HG03469 (cell line): ENCODE measurements at regions not wholly inside any gene's neighbourhood (a gene's known extent, or its start where the extent isn't known, plus 50 kb on each side); places are given as distances from the start of the nearest gene placed in this dataset.

Experiments used
- ATAC-seq: cut with Tn5 transposase; IDR thresholded peaks from one replicate; pipeline ENCODE4 v1.9.1; 2021; ENCODE audit warnings: mild to moderate bottlenecking, moderate library complexity, moderate number of reproducible peaks; ENCODE audit not compliant: unreplicated experiment

DNA sequence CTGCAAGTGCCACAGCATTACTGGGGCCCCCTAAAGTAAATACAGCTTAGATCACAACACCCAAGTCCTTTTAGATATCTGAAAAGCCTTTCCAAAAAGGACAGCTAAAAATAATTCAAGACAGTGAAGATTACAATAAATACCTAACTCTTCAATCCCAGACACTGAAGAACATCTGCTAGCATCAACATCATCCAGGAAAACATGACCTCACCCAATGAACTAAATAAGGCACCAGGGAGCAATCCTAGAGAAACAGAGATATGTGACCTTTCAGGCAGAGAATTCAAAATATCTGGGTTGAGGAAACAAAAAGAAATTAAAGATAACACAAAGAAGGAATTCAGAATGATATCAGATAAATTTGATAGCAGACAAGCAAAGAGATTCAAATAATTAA, 71.7 kb upstream of the TTC14 start:
- ATAC-seq, result no peak

DNA sequence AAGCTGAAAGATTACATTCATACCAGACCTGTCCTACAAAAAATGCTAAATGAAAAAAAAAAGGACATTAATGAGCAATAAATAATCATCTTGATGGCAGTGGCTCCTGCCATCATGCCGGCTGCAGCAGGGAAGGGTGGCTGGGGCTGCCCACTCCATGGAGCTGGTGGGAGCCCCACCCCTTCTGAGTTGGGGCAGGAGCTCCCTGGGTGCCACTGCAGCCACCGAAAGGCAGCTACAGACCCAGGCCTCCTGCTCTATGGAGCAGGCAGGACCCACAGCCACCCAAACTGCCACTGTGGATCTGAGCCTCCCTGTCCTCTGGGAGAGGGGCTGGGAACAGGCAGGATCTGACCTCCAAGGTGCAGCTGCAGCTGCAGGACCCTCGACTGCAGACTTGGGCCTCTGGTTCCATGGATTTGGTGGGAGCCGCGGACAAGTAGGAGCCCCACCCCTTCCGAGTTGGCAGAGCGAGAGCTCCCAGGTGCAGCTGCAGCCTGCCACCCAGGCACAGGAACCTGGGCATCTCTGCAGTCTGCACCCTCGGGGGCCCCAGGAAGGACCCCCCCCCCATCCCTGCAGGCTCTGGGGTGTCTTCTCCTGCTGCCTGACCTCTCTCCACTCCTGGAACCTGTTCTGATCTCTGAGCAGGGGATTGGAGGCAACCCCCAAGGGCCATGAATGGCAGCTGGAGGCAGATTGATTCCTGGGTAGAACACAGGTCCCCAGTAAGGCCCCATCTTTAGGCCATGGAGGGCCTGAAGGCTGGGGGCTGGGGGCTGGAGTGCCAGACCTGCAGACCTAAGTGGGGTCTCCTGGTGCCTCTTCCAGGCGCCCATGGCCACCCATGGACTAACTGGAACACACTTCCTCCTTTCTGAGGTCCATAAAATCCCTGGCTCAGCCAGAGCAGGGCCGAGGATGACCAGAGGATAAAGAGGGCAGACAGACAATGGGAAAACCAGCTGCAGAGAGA, 70.4 kb upstream of the TTC14 start:
- no peak for ATAC-seq

DNA sequence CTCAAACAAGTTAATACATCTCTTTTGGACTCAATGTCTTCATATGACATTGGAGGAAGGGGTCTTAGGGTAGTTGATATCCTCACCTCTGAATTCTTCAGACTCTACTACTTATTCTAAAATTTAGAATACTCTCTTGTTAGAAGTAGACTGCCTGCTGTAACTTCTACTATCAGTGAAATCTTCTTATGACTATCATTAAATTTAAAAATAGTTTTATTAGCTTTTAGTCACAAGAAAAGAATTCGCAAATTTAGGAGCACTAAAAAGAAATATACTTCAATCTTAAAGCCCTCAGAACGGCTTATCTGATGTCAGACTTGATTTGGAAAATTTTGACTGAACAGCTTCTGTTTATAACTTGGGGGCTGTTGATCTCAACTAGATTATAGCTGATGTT, 67.1 kb upstream of the TTC14 start:
- no peak for ATAC-seq

DNA sequence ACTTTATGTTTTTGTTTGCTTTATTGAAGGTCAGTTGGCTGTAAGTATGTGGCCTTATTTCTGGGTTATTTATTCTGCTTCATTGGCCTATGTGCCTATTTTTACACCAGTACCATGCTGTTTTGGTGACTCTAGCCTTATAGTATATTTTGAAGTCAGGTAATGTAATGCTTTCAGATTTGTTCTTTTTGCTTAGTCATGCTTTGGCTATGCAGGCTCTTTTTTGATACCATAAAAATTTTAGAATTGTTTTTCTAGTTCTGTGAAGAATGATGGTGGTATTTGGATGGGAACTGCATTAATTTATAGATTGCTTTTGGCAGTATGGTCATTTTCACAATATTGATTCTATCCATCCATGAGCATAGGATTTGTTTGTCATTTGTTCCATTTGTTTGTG, 63.5 kb upstream of the TTC14 start:
- no peak for ATAC-seq

DNA sequence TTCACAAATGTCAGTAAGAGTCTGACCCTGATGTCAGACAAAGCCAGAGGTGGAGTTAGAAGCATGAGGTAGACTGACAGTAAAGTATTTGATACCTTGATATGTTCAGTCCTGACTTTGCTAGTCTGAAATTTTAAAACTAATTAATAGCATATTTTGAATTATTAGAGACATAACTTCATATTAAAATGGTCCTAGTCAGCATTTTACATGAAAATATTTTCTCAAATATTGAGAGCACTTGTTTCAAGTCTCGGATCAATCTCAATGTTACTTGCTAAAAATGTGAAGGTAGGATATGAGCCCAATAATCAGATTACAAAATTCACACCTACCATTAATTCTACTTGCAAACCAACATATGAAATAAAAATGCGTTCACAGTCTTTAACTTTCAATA, 58.1 kb upstream of the TTC14 start:
- no peak for ATAC-seq

DNA sequence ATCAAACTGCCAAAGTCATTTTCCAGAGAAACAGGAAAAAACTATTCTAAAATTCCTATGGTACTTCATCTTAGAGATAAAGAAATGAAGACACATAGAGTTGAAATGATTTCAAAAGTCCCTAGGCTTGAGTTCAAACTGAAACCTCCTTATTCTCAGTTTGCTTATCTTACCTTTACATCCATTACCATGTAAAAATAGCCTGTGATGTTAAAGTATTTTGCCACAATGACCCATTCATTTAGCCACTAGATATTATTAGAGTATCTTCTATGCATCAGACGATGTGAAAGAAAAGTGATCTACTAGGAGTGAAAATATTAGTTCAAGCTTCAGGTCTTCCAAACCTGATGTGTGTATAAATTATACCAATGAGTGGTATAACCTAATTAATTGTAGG, 55.1 kb upstream of the TTC14 start:
- ATAC-seq, result no peak

DNA sequence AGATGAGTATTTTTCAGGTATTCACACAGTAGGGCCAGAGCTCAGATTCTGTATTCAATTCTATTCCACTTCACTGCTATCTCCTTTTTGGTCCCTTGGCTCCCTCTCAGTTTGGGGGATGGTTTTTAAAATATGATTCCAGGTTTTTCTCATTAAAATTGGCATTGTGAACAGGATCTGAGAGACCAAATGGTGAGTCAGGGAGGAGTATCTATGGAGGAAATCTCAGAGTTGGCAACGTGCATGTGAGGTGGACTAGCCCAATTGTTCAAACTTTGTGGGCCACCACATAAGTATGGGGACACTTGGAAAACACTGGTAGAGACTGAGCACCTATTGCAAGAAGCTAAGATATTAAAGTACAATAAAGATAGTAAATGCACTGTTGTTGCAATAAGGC, 53.9 kb upstream of the TTC14 start:
- no peak for ATAC-seq
